Lower leg skin (tissue), 3 donors: ENCODE measurements at regions not wholly inside any gene's neighbourhood (a gene's known extent, or its start where the extent isn't known, plus 50 kb on each side); places are given as distances from the start of the nearest gene placed in this dataset.

Source experiments
- CTCF ChIP-seq, 3 donors: fragments of 450-650 bp; IDR thresholded peaks; one replicate each; pipeline ENCODE4 v1.5.1; 2016; ENCODE audit warnings: antibody characterized with exemption in 3 of 3, mild to moderate bottlenecking in 3 of 3, moderate library complexity in 2 of 3
- POLR2A ChIP-seq, 2 donors: fragments of 450-650 bp; IDR thresholded peaks; one replicate each; pipeline ENCODE4 v1.6.1; 2016 to 2017; ENCODE audit warnings: antibody characterized with exemption in 2 of 2, mild to moderate bottlenecking in 1 of 2, moderate library complexity in 1 of 2

GRCh38 chr6:105784179-105784578 lies 302.0 kb upstream of the PRDM1 start:
- no peak for TF ChIP-seq CTCF (IDR thresholded peaks at IDR 0.05)
- no peak for TF ChIP-seq POLR2A (IDR thresholded peaks at IDR 0.05)
